ENCODE measurements at regions not wholly inside any gene's neighbourhood (a gene's known extent, or its start where the extent isn't known, plus 50 kb on each side); places are given as distances from the start of the nearest gene placed in this dataset.

- Histone ChIP-seq H3K27me3 (ENCODE audit: insufficient read depth, low read length) (no peaks in the 10 kb centered on the region), H3K4me3 (ENCODE audit: low read depth, low read length, poor library complexity, severe bottlenecking) (no peak overlapping the region), H4K20me1 (ENCODE audit: insufficient read depth, low read length) (no peaks in the 10 kb centered on the region), H3K9me2 (ENCODE audit: low read depth, low read length) (no peaks in the 10 kb centered on the region), H3K79me2 (ENCODE audit: insufficient read depth, low read length) (no peaks in the 10 kb centered on the region), H3K36me3 (ENCODE audit: insufficient read depth, low read length) (no peaks in the 10 kb centered on the region), H3K4me1 (ENCODE audit: insufficient read depth, low read length, severe bottlenecking) (no peaks in the 10 kb centered on the region), H3K9me3 (ENCODE audit: low read length) (no peaks in the 10 kb centered on the region), H3K27ac (ENCODE audit: low read depth, low read length, poor library complexity, severe bottlenecking) (no peak overlapping the region), H2AFZ (ENCODE audit: low read length) (no peak overlapping the region; the same call in 1 of the 2 replicates), H3F3A (ENCODE audit: insufficient read depth, low read length) (no peaks in the 10 kb centered on the region), H3K9ac (ENCODE audit: low read length) (no peak overlapping the region), H3K4me2 (ENCODE audit: low read length) (no peak overlapping the region)
- TF ChIP-seq CTCF (IDR thresholded peaks at IDR 0.05; ENCODE audit: low read length), result no peak
- TF ChIP-seq EZH2 (IDR thresholded peaks at IDR 0.05; ENCODE audit: borderline replicate concordance, low read length), result no peak
Observed at GRCh38 chr4:124090021-124090420, 622.5 kb downstream of the ANKRD50 start.

- Histone ChIP-seq H3K27ac (ENCODE audit: low read depth, low read length, poor library complexity, severe bottlenecking) (no peak overlapping the region), H3K36me3 (ENCODE audit: insufficient read depth, low read length) (no peaks in the 10 kb centered on the region), H3K9ac (ENCODE audit: low read length) (no peak overlapping the region), H4K20me1 (ENCODE audit: insufficient read depth, low read length) (no peaks in the 10 kb centered on the region), H3F3A (ENCODE audit: insufficient read depth, low read length) (no peaks in the 10 kb centered on the region), H3K27me3 (ENCODE audit: insufficient read depth, low read length) (no peaks in the 10 kb centered on the region), H3K79me2 (ENCODE audit: insufficient read depth, low read length) (no peaks in the 10 kb centered on the region), H3K4me1 (ENCODE audit: insufficient read depth, low read length, severe bottlenecking) (no peaks in the 10 kb centered on the region), H3K9me3 (ENCODE audit: low read length) (no peaks in the 10 kb centered on the region), H3K9me2 (ENCODE audit: low read depth, low read length) (no peaks in the 10 kb centered on the region), H3K4me3 (ENCODE audit: low read depth, low read length, poor library complexity, severe bottlenecking) (no peak overlapping the region), H2AFZ (ENCODE audit: low read length) (no peak overlapping the region), H3K4me2 (ENCODE audit: low read length) (no peak overlapping the region)
- no peak for TF ChIP-seq EZH2 (IDR thresholded peaks at IDR 0.05; ENCODE audit: borderline replicate concordance, low read length)
- no peak for TF ChIP-seq CTCF (IDR thresholded peaks at IDR 0.05; ENCODE audit: low read length)
Observed at GRCh38 chr4:124092101-124092500, 620.4 kb downstream of the ANKRD50 start.

- Histone ChIP-seq H3K4me2 (ENCODE audit: low read length) (no peak overlapping the region), H4K20me1 (ENCODE audit: insufficient read depth, low read length) (no peaks in the 10 kb centered on the region), H3F3A (ENCODE audit: insufficient read depth, low read length) (no peaks in the 10 kb centered on the region), H3K27me3 (ENCODE audit: insufficient read depth, low read length) (no peaks in the 10 kb centered on the region), H3K4me3 (ENCODE audit: low read depth, low read length, poor library complexity, severe bottlenecking) (no peak overlapping the region), H3K9me3 (ENCODE audit: low read length) (no peaks in the 10 kb centered on the region), H3K79me2 (ENCODE audit: insufficient read depth, low read length) (no peaks in the 10 kb centered on the region), H2AFZ (ENCODE audit: low read length) (no peak overlapping the region), H3K9ac (ENCODE audit: low read length) (no peak overlapping the region), H3K36me3 (ENCODE audit: insufficient read depth, low read length) (no peaks in the 10 kb centered on the region), H3K4me1 (ENCODE audit: insufficient read depth, low read length, severe bottlenecking) (no peaks in the 10 kb centered on the region), H3K27ac (ENCODE audit: low read depth, low read length, poor library complexity, severe bottlenecking) (no peak overlapping the region), H3K9me2 (ENCODE audit: low read depth, low read length) (no peaks in the 10 kb centered on the region)
- TF ChIP-seq EZH2 (IDR thresholded peaks at IDR 0.05; ENCODE audit: borderline replicate concordance, low read length) (no peak), CTCF (IDR thresholded peaks at IDR 0.05; ENCODE audit: low read length) (no peak)
Observed at GRCh38 chr4:124092541-124092984, 620.0 kb downstream of the ANKRD50 start.
